ENCODE measurements at regions not wholly inside any gene's neighbourhood (a gene's known extent, or its start where the extent isn't known, plus 50 kb on each side); places are given as distances from the start of the nearest gene placed in this dataset.

GRCh38 chr10:105434970-105435369 lies 793.9 kb downstream of the SORCS3 start:
- 45 to 60% (median 58%) methylated on average over 1 of the region's 1 CpG for WGBS, 3 donors
- no peak overlapping the region for H3K4me3 ChIP-seq
- H3K27ac ChIP-seq = no peak overlapping the region
- intact Hi-C loops (cut with DNase I) = no loop called here
- no peaks in the 10 kb centered on the region for H3K36me3 ChIP-seq (ENCODE audit: insufficient read depth in 1 of 2, low read depth in 1 of 2)
- H3K9me3 ChIP-seq = no peaks in the 10 kb centered on the region
- no peaks in the 10 kb centered on the region for H3K27me3 ChIP-seq (ENCODE audit: insufficient read depth in 3 of 3, low read length in 2 of 3)
- DNase-seq = no peak
- TF ChIP-seq CTCF (IDR thresholded peaks at IDR 0.05) = no peak
- no peaks in the 10 kb centered on the region for H3K4me1 ChIP-seq
- ATAC-seq = no peak

- Histone ChIP-seq H3K4me1 (no peaks in the 10 kb centered on the region), H3K9me3 (no peaks in the 10 kb centered on the region), H3K27me3 (ENCODE audit: insufficient read depth in 3 of 3, low read length in 2 of 3) (no peaks in the 10 kb centered on the region), H3K36me3 (ENCODE audit: insufficient read depth in 1 of 2, low read depth in 1 of 2) (no peaks in the 10 kb centered on the region), H3K4me3 (no peak overlapping the region), H3K27ac (no peak overlapping the region)
- DNase-seq (no peak), ATAC-seq (no peak)
- WGBS, 3 donors = 84 to 86% (median 85%) methylated on average over 4 of the region's 4 CpGs
- intact Hi-C loops (cut with DNase I) = no loop called here
- TF ChIP-seq CTCF (IDR thresholded peaks at IDR 0.05) = no peak
Observed at GRCh38 chr10:105413997-105414396, 772.9 kb downstream of the SORCS3 start.

GRCh38 chr10:105409370-105409769 lies 768.3 kb downstream of the SORCS3 start:
- no peaks in the 10 kb centered on the region for H3K36me3 ChIP-seq (ENCODE audit: insufficient read depth in 1 of 2, low read depth in 1 of 2)
- 50 to 55% (median 51%) methylated on average over 1 of the region's 1 CpG for WGBS, 3 donors
- intact Hi-C loops (cut with DNase I) = no loop called here
- TF ChIP-seq CTCF (IDR thresholded peaks at IDR 0.05) = no peak
- no peaks in the 10 kb centered on the region for H3K9me3 ChIP-seq
- no peaks in the 10 kb centered on the region for H3K27me3 ChIP-seq (ENCODE audit: insufficient read depth in 3 of 3, low read length in 2 of 3)
- no peak for DNase-seq
- H3K27ac ChIP-seq = no peak overlapping the region
- ATAC-seq = no peak
- no peaks in the 10 kb centered on the region for H3K4me1 ChIP-seq
- no peak overlapping the region for H3K4me3 ChIP-seq

GRCh38 chr10:105406488-105406887 lies 765.4 kb downstream of the SORCS3 start:
- DNase-seq (no peak), ATAC-seq (no peak)
- intact Hi-C loops (cut with DNase I) = no loop called here
- Histone ChIP-seq H3K4me3 (no peak overlapping the region), H3K27me3 (ENCODE audit: insufficient read depth in 3 of 3, low read length in 2 of 3) (no peaks in the 10 kb centered on the region), H3K4me1 (no peaks in the 10 kb centered on the region), H3K27ac (no peak overlapping the region), H3K36me3 (ENCODE audit: insufficient read depth in 1 of 2, low read depth in 1 of 2) (no peaks in the 10 kb centered on the region), H3K9me3 (no peaks in the 10 kb centered on the region)
- 69 to 75% (median 73%) methylated on average over 2 of the region's 2 CpGs for WGBS, 3 donors
- no peak for TF ChIP-seq CTCF (IDR thresholded peaks at IDR 0.05)

GRCh38 chr10:105398202-105398601 lies 757.1 kb downstream of the SORCS3 start:
- intact Hi-C loops (cut with DNase I) = no loop called here
- WGBS, 3 donors = 21 to 34% (median 24%) methylated on average over 4 of the region's 4 CpGs
- Histone ChIP-seq H3K9me3 (no peaks in the 10 kb centered on the region), H3K4me3 (no peak overlapping the region), H3K36me3 (ENCODE audit: insufficient read depth in 1 of 2, low read depth in 1 of 2) (no peaks in the 10 kb centered on the region), H3K4me1 (no peaks in the 10 kb centered on the region), H3K27me3 (ENCODE audit: insufficient read depth in 3 of 3, low read length in 2 of 3) (no peaks in the 10 kb centered on the region), H3K27ac (no peak overlapping the region)
- ATAC-seq (no peak), DNase-seq (no peak)
- no peak for TF ChIP-seq CTCF (IDR thresholded peaks at IDR 0.05)

All from psoas muscle (tissue), 7 donors.